OCI-LY7 (cell line): ENCODE measurements at regions not wholly inside any gene's neighbourhood (a gene's known extent, or its start where the extent isn't known, plus 50 kb on each side); places are given as distances from the start of the nearest gene placed in this dataset.

Experiments
- EZH2phosphoT487 ChIP-seq: fragments of 200-600 bp; sonication (generic); IDR thresholded peaks from 2 replicates; pipeline ENCODE4 v1.6.1; 2018; ENCODE audit warnings: low read depth, borderline replicate concordance, mild to moderate bottlenecking, mixed run types, antibody characterized with exemption, low read length, moderate library complexity, mixed read lengths
- TF ChIP-seq, protein P1 (sequence below): fragments of 200-600 bp; sonication (generic); conservative IDR thresholded peaks from 2 replicates; pipeline ENCODE4 v1.5.1; 2014; ENCODE audit warnings: mild to moderate bottlenecking, antibody characterized with exemption, low read length, moderate library complexity, mixed read lengths

GRCh38 chr16:25367773-25368524, 110.3 kb upstream of the ZKSCAN2 start:
- TF ChIP-seq, protein P1, sequence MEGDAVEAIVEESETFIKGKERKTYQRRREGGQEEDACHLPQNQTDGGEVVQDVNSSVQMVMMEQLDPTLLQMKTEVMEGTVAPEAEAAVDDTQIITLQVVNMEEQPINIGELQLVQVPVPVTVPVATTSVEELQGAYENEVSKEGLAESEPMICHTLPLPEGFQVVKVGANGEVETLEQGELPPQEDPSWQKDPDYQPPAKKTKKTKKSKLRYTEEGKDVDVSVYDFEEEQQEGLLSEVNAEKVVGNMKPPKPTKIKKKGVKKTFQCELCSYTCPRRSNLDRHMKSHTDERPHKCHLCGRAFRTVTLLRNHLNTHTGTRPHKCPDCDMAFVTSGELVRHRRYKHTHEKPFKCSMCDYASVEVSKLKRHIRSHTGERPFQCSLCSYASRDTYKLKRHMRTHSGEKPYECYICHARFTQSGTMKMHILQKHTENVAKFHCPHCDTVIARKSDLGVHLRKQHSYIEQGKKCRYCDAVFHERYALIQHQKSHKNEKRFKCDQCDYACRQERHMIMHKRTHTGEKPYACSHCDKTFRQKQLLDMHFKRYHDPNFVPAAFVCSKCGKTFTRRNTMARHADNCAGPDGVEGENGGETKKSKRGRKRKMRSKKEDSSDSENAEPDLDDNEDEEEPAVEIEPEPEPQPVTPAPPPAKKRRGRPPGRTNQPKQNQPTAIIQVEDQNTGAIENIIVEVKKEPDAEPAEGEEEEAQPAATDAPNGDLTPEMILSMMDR = no peak
- no peak for TF ChIP-seq EZH2phosphoT487
